ENCODE measurements at regions not wholly inside any gene's neighbourhood (a gene's known extent, or its start where the extent isn't known, plus 50 kb on each side); places are given as distances from the start of the nearest gene placed in this dataset.

GRCh38 chr9:7961076-7961475, 161.5 kb upstream of the DMAC1 start:
- no peak for DNase-seq (ENCODE audit: low read depth in 3 of 3, low spot score in 2 of 3)

- no peak for DNase-seq (ENCODE audit: low read depth in 3 of 3, low spot score in 2 of 3)
Measured at GRCh38 chr9:7960320-7961050, 160.9 kb upstream of the DMAC1 start.

- no peak for DNase-seq (ENCODE audit: low read depth in 3 of 3, low spot score in 2 of 3)
Measured at GRCh38 chr9:7957803-7958202, 158.2 kb upstream of the DMAC1 start.

GRCh38 chr9:7947577-7947976, 148.0 kb upstream of the DMAC1 start:
- DNase-seq (ENCODE audit: low read depth in 3 of 3, low spot score in 2 of 3), result no peak

- DNase-seq (ENCODE audit: low read depth in 3 of 3, low spot score in 2 of 3), result no peak
Measured at GRCh38 chr9:7946458-7946857, 146.9 kb upstream of the DMAC1 start.

GRCh38 chr9:7944572-7944971, 145.0 kb upstream of the DMAC1 start:
- no peak for DNase-seq (ENCODE audit: low read depth in 3 of 3, low spot score in 2 of 3)

GRCh38 chr9:7937761-7938491, 138.3 kb upstream of the DMAC1 start:
- DNase-seq (ENCODE audit: low read depth in 3 of 3, low spot score in 2 of 3), result no peak

GRCh38 chr9:7936996-7937395, 137.4 kb upstream of the DMAC1 start:
- DNase-seq (ENCODE audit: low read depth in 3 of 3, low spot score in 2 of 3), result no peak

- DNase-seq (ENCODE audit: low read depth in 3 of 3, low spot score in 2 of 3), result no peak
Measured at GRCh38 chr9:7936163-7936562, 136.6 kb upstream of the DMAC1 start.

GRCh38 chr9:7935681-7936080, 136.1 kb upstream of the DMAC1 start:
- DNase-seq (ENCODE audit: low read depth in 3 of 3, low spot score in 2 of 3), result no peak

GRCh38 chr9:7932767-7933166, 133.2 kb upstream of the DMAC1 start:
- no peak for DNase-seq (ENCODE audit: low read depth in 3 of 3, low spot score in 2 of 3)

GRCh38 chr9:7930613-7931012, 131.0 kb upstream of the DMAC1 start:
- DNase-seq (ENCODE audit: low read depth in 3 of 3, low spot score in 2 of 3), result no peak

- DNase-seq (ENCODE audit: low read depth in 3 of 3, low spot score in 2 of 3), result no peak
Measured at GRCh38 chr9:7921545-7922197, 122.1 kb upstream of the DMAC1 start.

GRCh38 chr9:7912037-7912535, 112.5 kb upstream of the DMAC1 start:
- DNase-seq (ENCODE audit: low read depth in 3 of 3, low spot score in 2 of 3), result no peak

GRCh38 chr9:7910426-7911020, 110.9 kb upstream of the DMAC1 start:
- no peak for DNase-seq (ENCODE audit: low read depth in 3 of 3, low spot score in 2 of 3)

GRCh38 chr9:7909537-7909936, 110.0 kb upstream of the DMAC1 start:
- DNase-seq (ENCODE audit: low read depth in 3 of 3, low spot score in 2 of 3), result no peak

GRCh38 chr9:7907551-7908337, 108.2 kb upstream of the DMAC1 start:
- no peak for DNase-seq (ENCODE audit: low read depth in 3 of 3, low spot score in 2 of 3)

GRCh38 chr9:7906783-7907550, 107.4 kb upstream of the DMAC1 start:
- no peak for DNase-seq (ENCODE audit: low read depth in 3 of 3, low spot score in 2 of 3)

- no peak for DNase-seq (ENCODE audit: low read depth in 3 of 3, low spot score in 2 of 3)
Measured at GRCh38 chr9:7901621-7902020, 102.0 kb upstream of the DMAC1 start.

- DNase-seq (ENCODE audit: low read depth in 3 of 3, low spot score in 2 of 3), result no peak
Measured at GRCh38 chr9:7900541-7900940, 101.0 kb upstream of the DMAC1 start.
